Esophagus squamous epithelium (tissue), 5 donors: ENCODE measurements at regions not wholly inside any gene's neighbourhood (a gene's known extent, or its start where the extent isn't known, plus 50 kb on each side); places are given as distances from the start of the nearest gene placed in this dataset.

Experiments
- DNase-seq: peaks from one replicate; lab custom pipeline; 2025; lab: John Stamatoyannopoulos, UW
- H3K27ac ChIP-seq, 4 donors: fragments of 200-600 bp; sonication (generic); one replicate each; pipeline ENCODE4 v1.5.1; 2016 to 2019; ENCODE audit warnings: mild to moderate bottlenecking in 1 of 4
- H3K27me3 ChIP-seq, 4 donors: fragments of 200-600 bp; sonication (generic); 1 replicate in 3 of 4; 2 replicates in 1 of 4; pipeline versions ENCODE4 v1.5.1 to v1.6.0; 2017 to 2021; ENCODE audit warnings: antibody characterized with exemption in 1 of 4
- H3K36me3 ChIP-seq, 3 donors: fragments of 200-600 bp; sonication (generic); one replicate each; pipeline ENCODE4 v1.5.1; 2016 to 2019
- H3K4me1 ChIP-seq, 3 donors: fragments of 200-600 bp; sonication (generic); one replicate each; pipeline ENCODE4 v1.5.1; 2017 to 2019
- H3K4me3 ChIP-seq, 4 donors: fragments of 200-600 bp; sonication (generic); 1 replicate in 3 of 4; 2 replicates in 1 of 4; pipeline ENCODE4 v1.5.1; 2016 to 2019; ENCODE audit warnings: mild to moderate bottlenecking in 2 of 4, moderate library complexity in 1 of 4
- H3K9me3 ChIP-seq, 3 donors: fragments of 200-600 bp; sonication (generic); one replicate each; pipeline ENCODE4 v1.5.1; 2016 to 2019
- POLR2A ChIP-seq, 4 donors: fragments of 450-650 bp; IDR thresholded peaks; one replicate each; pipeline ENCODE4 v1.6.1; 2017; ENCODE audit warnings: antibody characterized with exemption in 4 of 4, mild to moderate bottlenecking in 4 of 4, moderate library complexity in 3 of 4
- WGBS, 2 donors: methylation state at CpG; one replicate each; pipeline ENCODE4 v1.1.5; 2018; 5-methylcytosine and 5-hydroxymethylcytosine counted together
- intact Hi-C: fragments of 100-400 bp; cut with DNase I; formaldehyde crosslinking; loops from one replicate; pipeline ENCODE4 v1.15.0; 2022
- TF ChIP-seq, protein P1 (sequence below), 6 experiments: fragments of 450-650 bp in 4 of 6; fragments of 200-600 bp in 2 of 6; sonication (generic) in 2 of 6; IDR thresholded peaks; one replicate each; pipeline ENCODE4 v1.5.1; 2016 to 2019; ENCODE audit warnings: antibody characterized with exemption in 6 of 6, mild to moderate bottlenecking in 4 of 6, moderate library complexity in 4 of 6
- donor health status: DM: yes; HTN: yes; CAD: no.

DNA sequence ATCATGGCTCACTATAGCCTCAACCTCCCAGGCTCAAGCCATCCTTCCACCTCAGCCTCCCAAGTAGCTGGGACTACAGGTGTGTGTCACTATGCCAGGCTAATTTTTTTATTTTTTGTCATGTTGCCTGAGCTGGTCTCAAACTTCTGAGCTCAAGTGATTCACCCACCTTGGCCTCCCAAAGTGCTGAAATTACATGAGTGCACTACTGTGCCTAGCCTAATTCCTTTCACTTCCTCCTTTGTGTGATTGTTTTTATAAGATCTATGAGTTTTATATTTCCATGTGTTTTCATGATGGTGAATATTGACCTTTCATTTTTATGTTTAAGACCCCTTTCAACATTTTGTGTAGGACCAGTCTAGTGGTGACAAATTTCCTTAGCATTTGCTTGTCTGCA, 55.2 kb upstream of the IL12B start:
- no peaks in the 10 kb centered on the region for H3K4me1 ChIP-seq
- H3K27ac ChIP-seq = no peak overlapping the region
- no peak for DNase-seq
- peaks cover 0 to 3% (median 0%) of the 10 kb centered on the region in 4 donors for H3K27me3 ChIP-seq
- H3K4me3 ChIP-seq = no peak overlapping the region
- no peak for TF ChIP-seq POLR2A (IDR thresholded peaks at IDR 0.05)
- TF ChIP-seq, protein P1, sequence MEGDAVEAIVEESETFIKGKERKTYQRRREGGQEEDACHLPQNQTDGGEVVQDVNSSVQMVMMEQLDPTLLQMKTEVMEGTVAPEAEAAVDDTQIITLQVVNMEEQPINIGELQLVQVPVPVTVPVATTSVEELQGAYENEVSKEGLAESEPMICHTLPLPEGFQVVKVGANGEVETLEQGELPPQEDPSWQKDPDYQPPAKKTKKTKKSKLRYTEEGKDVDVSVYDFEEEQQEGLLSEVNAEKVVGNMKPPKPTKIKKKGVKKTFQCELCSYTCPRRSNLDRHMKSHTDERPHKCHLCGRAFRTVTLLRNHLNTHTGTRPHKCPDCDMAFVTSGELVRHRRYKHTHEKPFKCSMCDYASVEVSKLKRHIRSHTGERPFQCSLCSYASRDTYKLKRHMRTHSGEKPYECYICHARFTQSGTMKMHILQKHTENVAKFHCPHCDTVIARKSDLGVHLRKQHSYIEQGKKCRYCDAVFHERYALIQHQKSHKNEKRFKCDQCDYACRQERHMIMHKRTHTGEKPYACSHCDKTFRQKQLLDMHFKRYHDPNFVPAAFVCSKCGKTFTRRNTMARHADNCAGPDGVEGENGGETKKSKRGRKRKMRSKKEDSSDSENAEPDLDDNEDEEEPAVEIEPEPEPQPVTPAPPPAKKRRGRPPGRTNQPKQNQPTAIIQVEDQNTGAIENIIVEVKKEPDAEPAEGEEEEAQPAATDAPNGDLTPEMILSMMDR (IDR thresholded peaks at IDR 0.05) = no peak
- H3K9me3 ChIP-seq = peaks cover 0 to 27% (median 0%) of the 10 kb centered on the region in 3 donors
- no peaks in the 10 kb centered on the region for H3K36me3 ChIP-seq
- intact Hi-C loops = no loop called here

DNA sequence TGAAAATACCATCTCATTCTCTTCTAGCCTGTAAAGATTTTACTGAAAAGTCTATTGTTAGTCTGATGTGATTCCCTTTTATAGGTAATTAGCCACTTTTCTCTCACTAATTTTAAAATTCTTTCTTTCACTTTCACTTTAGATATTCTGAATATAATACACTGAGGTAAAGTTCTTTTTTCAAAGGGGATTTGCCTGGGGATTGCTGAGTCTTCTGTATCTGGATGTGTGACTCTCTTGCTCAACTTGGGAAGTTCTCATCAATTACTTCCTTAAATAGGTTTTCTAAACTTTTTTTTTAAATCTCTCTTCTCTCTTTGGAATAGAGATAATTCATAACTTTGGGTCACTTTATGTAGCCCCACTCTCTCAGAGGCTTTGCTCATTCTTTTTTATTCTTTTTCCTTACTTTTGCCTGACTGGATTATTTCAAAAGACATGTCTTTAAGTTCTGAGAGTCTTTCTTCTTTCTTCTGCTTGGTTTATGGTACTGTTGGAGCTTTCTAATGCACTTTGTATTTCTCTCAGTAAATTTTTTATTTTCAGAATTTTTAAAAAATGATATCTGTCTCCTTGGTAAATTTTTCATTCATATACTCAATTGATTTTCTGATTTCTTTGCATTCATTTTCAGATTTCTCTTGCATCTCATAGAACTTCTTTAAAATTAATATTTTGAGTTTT, 55.9 kb upstream of the IL12B start:
- Histone ChIP-seq H3K36me3 (no peaks in the 10 kb centered on the region), H3K4me3 (no peak overlapping the region), H3K27me3 (peaks cover 0 to 9% (median 0%) of the 10 kb centered on the region in 4 donors), H3K27ac (no peak overlapping the region), H3K9me3 (peaks cover 0 to 27% (median 0%) of the 10 kb centered on the region in 3 donors), H3K4me1 (no peaks in the 10 kb centered on the region)
- TF ChIP-seq, protein P1 (IDR thresholded peaks at IDR 0.05) = no peak
- TF ChIP-seq POLR2A (IDR thresholded peaks at IDR 0.05) = no peak
- intact Hi-C loops = no loop called here
- no peak for DNase-seq

DNA sequence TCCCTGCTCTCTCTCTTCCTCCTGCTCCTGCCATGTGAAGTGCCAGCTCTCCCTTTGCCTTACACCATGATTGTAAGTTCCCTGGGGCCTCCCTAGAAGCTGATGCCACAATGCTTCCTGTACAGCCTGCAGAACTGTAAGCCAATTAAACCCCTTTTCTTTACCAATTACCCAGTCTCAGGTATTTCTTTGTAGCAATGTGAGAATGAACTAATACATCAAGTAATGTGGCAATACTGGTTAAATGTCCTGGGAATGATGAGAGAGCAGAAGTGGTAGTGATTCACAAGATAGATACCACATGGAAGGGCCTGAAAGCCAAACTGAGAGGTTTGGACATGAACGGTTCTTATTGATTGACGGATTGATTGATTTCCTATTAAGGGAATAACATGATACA, 62.6 kb upstream of the IL12B start:
- no peak for DNase-seq
- Histone ChIP-seq H3K36me3 (no peaks in the 10 kb centered on the region), H3K9me3 (peaks cover 0 to under 1% (median 0%) of the 10 kb centered on the region in 3 donors), H3K4me3 (no peak overlapping the region), H3K27ac (no peak overlapping the region), H3K27me3 (peaks cover 0 to 15% (median 0%) of the 10 kb centered on the region in 4 donors), H3K4me1 (no peaks in the 10 kb centered on the region)
- TF ChIP-seq, protein P1 (IDR thresholded peaks at IDR 0.05) = no peak
- no peak for TF ChIP-seq POLR2A (IDR thresholded peaks at IDR 0.05)
- 85 to 94% methylated on average over 2 of the region's 2 CpGs for WGBS, 2 donors
- intact Hi-C loops = no loop called here

DNA sequence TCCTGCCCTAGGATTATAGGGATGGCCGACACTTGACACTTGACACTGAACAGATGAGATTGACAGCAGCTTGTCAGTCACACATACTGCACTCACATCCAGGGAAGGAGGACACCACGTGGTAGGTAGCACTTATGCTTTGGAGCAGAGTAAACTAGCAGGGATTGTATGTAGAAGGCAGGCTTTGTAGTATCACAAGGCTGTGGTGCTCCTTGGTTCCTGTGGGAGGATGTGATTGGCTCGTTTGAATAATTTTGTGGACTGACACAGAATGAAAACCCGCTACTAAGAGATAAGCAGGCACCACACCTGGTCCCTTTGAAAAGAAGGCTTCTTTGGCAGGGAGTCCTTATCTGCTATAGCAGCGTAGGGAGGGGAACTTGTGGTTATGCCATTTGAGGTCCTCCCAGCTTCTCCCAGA, 63.6 kb upstream of the IL12B start:
- TF ChIP-seq, protein P1 (IDR thresholded peaks at IDR 0.05) = no peak
- no peak for TF ChIP-seq POLR2A (IDR thresholded peaks at IDR 0.05)
- Histone ChIP-seq H3K4me3 (no peak overlapping the region), H3K9me3 (no peaks in the 10 kb centered on the region), H3K27ac (no peak overlapping the region), H3K4me1 (no peaks in the 10 kb centered on the region), H3K36me3 (no peaks in the 10 kb centered on the region), H3K27me3 (peaks cover 0 to 15% (median 0%) of the 10 kb centered on the region in 4 donors)
- 39 to 64% methylated on average over 5 of the region's 5 CpGs for WGBS, 2 donors
- intact Hi-C loops = no loop called here
- no peak for DNase-seq

DNA sequence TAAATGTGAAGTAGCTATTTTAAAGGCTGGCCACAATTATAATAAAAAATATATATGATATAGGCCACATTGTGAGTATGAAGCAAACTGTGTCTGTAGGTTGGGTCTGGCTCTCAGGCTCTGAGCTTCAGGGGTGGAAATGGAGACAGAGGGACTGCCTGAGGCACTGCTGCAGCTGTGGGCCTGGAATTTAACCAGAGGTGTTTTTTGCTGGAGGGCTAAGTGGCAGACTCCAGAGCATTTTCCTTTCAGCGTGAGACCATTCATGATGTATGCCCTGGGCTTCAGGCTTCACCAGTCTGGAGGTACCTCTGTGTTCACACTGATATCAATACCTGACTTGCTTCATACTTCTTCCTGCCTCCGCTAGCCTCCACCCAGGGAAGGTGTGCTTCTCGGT, 64.9 kb upstream of the IL12B start:
- no peaks in the 10 kb centered on the region for H3K36me3 ChIP-seq
- DNase-seq = no peak
- H3K9me3 ChIP-seq = no peaks in the 10 kb centered on the region
- peaks cover 0 to 15% (median 0%) of the 10 kb centered on the region in 4 donors for H3K27me3 ChIP-seq
- WGBS, 2 donors = 69 to 76% methylated on average over 2 to 3 of the region's 3 CpGs
- no peak overlapping the region for H3K4me3 ChIP-seq
- intact Hi-C loops = no loop called here
- TF ChIP-seq, protein P1 (IDR thresholded peaks at IDR 0.05) = no peak
- no peak for TF ChIP-seq POLR2A (IDR thresholded peaks at IDR 0.05)
- H3K4me1 ChIP-seq = no peaks in the 10 kb centered on the region
- H3K27ac ChIP-seq = no peak overlapping the region
